PFSK-1 (cell line): ENCODE measurements at regions not wholly inside any gene's neighbourhood (a gene's known extent, or its start where the extent isn't known, plus 50 kb on each side); places are given as distances from the start of the nearest gene placed in this dataset.

Source experiments
- FOXP2 ChIP-seq: optimal IDR thresholded peaks from 2 replicates; pipeline ENCODE3; 2011; ENCODE audit warnings: borderline replicate concordance, control low read depth, inconsistent platforms; ENCODE audit not compliant: insufficient read depth; ENCODE audit errors: extremely low read length, extremely low read depth
- POLR2AphosphoS5 ChIP-seq: IDR thresholded peaks from 2 replicates; pipeline ENCODE4 v1.6.1; 2012; ENCODE audit warnings: low read depth, mild to moderate bottlenecking, control low read depth, low read length, moderate library complexity
- REST ChIP-seq, 2 experiments: IDR thresholded peaks; 2 replicates each; pipeline versions ENCODE4 v1.6.1 to v1.8.0; 2011 to 2012; ENCODE audit warnings: low read depth in 2 of 2, low read length in 2 of 2, control low read depth in 1 of 2, inconsistent platforms in 1 of 2, mild to moderate bottlenecking in 1 of 2, moderate library complexity in 1 of 2; ENCODE audit not compliant: insufficient read depth in 1 of 2
- SIN3A ChIP-seq: IDR thresholded peaks from 2 replicates; pipeline ENCODE4 v1.6.1; 2012; ENCODE audit warnings: mild to moderate bottlenecking, low read length, moderate library complexity, borderline replicate concordance; ENCODE audit not compliant: insufficient read depth
- TAF1 ChIP-seq: IDR thresholded peaks from 2 replicates; pipeline ENCODE4 v1.6.1; 2012; ENCODE audit warnings: low read length, control low read depth, borderline replicate concordance; ENCODE audit not compliant: insufficient read depth

- TF ChIP-seq POLR2AphosphoS5 (no peak), TAF1 (no peak), FOXP2 (no peak), REST (IDR thresholded peaks at IDR 0.05; ENCODE audit: insufficient read depth in 1 of 2, low read depth in 2 of 2, low read length in 2 of 2) (no peak), SIN3A (no peak)
These were observed 72.0 kb upstream of the CDH5 start for GRCh38 chr16:66294507-66294906.

GRCh38 chr16:66293932-66294331 is 72.6 kb upstream of the CDH5 start:
- TF ChIP-seq TAF1 (no peak), FOXP2 (no peak)

- TF ChIP-seq SIN3A, result no peak
- no peak for TF ChIP-seq TAF1
- no peak for TF ChIP-seq REST (IDR thresholded peaks at IDR 0.05; ENCODE audit: insufficient read depth in 1 of 2, low read depth in 2 of 2, low read length in 2 of 2)
- no peak for TF ChIP-seq FOXP2
- no peak for TF ChIP-seq POLR2AphosphoS5
These were observed 73.2 kb upstream of the CDH5 start for GRCh38 chr16:66293207-66293735.

- TF ChIP-seq SIN3A, result no peak
- no peak for TF ChIP-seq FOXP2
- TF ChIP-seq TAF1, result no peak
- TF ChIP-seq REST (IDR thresholded peaks at IDR 0.05; ENCODE audit: insufficient read depth in 1 of 2, low read depth in 2 of 2, low read length in 2 of 2), result no peak
- no peak for TF ChIP-seq POLR2AphosphoS5
These were observed 74.1 kb upstream of the CDH5 start for GRCh38 chr16:66292241-66292935.

- TF ChIP-seq REST (IDR thresholded peaks at IDR 0.05; ENCODE audit: insufficient read depth in 1 of 2, low read depth in 2 of 2, low read length in 2 of 2) (no peak), SIN3A (no peak), POLR2AphosphoS5 (no peak)
These were observed 74.7 kb upstream of the CDH5 start for GRCh38 chr16:66291833-66292232.
